NT2/D1 (cell line): ENCODE measurements at regions not wholly inside any gene's neighbourhood (a gene's known extent, or its start where the extent isn't known, plus 50 kb on each side); places are given as distances from the start of the nearest gene placed in this dataset.

ENCODE experiments used
- DNase-seq: peaks from one replicate; pipeline ENCODE4 v3.0.0-alpha.2; 2011; ENCODE audit warnings: low read depth, low spot score
- H3K27me3 ChIP-seq: 2 replicates; pipeline ENCODE4 v1.6.0; 2011; ENCODE audit warnings: mild to moderate bottlenecking; ENCODE audit not compliant: insufficient read length, insufficient read depth
- H3K36me3 ChIP-seq: 2 replicates; pipeline ENCODE4 v1.6.1; 2011; ENCODE audit warnings: mild to moderate bottlenecking, low read length, mixed read lengths; ENCODE audit not compliant: insufficient read depth, insufficient read length
- H3K4me1 ChIP-seq: 2 replicates; pipeline ENCODE4 v1.5.1; 2011; ENCODE audit not compliant: insufficient read depth, insufficient read length
- H3K4me3 ChIP-seq: 2 replicates; pipeline ENCODE4 v1.5.1; 2011; ENCODE audit warnings: low read depth; ENCODE audit not compliant: insufficient read length
- H3K9ac ChIP-seq: 2 replicates; pipeline ENCODE4 v1.6.0; 2011; ENCODE audit warnings: low read depth; ENCODE audit not compliant: insufficient read length
- H3K9me3 ChIP-seq: 2 replicates; pipeline ENCODE4 v1.5.1; 2011; ENCODE audit warnings: mild to moderate bottlenecking, low read length; ENCODE audit not compliant: insufficient read depth
- SUZ12 ChIP-seq: IDR thresholded peaks from 2 replicates; pipeline ENCODE4 v1.6.1; 2011; ENCODE audit not compliant: insufficient read length, insufficient read depth; ENCODE audit errors: extremely low read depth
- YY1 ChIP-seq: IDR thresholded peaks from 2 replicates; pipeline ENCODE4 v1.6.1; 2011; ENCODE audit not compliant: insufficient read length, insufficient read depth
- ZNF274 ChIP-seq: IDR thresholded peaks from 2 replicates; pipeline ENCODE4 v1.6.1; 2011; ENCODE audit warnings: mild to moderate bottlenecking, low read depth, low read length

DNA sequence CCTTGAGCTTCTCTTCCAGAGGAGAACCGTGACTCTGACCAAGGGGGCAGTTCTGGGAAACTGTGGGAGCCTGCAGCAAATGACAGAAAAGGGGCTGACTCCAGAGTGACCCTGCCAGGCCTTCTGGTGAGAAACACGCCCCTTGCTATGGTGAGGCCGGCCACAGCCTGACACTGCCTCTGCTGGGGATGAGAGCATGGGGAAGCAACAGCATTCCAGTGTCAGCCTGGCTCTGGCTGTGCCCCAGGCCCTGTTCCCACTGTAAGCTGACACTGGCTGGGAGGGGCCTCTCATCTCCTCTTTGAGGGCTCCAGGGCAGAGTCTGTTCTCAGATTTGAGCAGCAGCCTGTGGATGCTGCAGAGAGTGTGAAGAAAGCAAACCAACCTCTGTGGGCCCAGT, 180.0 kb upstream of the IL12B start:
- Histone ChIP-seq H3K9me3 (no peaks in the 10 kb centered on the region), H3K4me3 (no peak overlapping the region), H3K9ac (no peak overlapping the region), H3K4me1 (no peaks in the 10 kb centered on the region), H3K27me3 (no peaks in the 10 kb centered on the region), H3K36me3 (no peaks in the 10 kb centered on the region)
- peak; percentile 85 for DNase-seq
- TF ChIP-seq ZNF274 (no peak), SUZ12 (no peak), YY1 (no peak)

DNA sequence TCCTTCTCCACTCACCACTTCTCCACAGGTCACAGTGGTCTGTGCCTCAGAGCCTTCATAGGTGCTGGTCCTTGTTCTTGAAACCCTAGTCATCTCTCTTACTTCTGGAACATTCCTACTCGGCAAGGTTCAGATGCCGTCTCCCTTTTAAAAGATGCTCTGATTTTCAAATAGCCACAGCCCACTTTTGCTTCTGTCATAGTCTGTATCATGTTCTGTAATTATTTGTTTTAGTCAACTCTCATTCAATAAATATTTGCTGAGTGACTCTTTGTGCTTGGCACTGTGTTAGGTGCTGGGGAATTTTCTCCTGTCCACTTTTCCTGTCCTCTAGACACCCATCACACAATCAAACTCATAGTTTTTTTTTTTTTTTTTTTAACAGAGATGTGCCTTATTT, 181.3 kb upstream of the IL12B start:
- Histone ChIP-seq H3K9ac (no peak overlapping the region), H3K4me1 (no peaks in the 10 kb centered on the region), H3K36me3 (no peaks in the 10 kb centered on the region), H3K27me3 (no peaks in the 10 kb centered on the region), H3K4me3 (no peak overlapping the region), H3K9me3 (no peaks in the 10 kb centered on the region)
- TF ChIP-seq YY1 (no peak), ZNF274 (no peak), SUZ12 (no peak)
- DNase-seq = no peak

DNA sequence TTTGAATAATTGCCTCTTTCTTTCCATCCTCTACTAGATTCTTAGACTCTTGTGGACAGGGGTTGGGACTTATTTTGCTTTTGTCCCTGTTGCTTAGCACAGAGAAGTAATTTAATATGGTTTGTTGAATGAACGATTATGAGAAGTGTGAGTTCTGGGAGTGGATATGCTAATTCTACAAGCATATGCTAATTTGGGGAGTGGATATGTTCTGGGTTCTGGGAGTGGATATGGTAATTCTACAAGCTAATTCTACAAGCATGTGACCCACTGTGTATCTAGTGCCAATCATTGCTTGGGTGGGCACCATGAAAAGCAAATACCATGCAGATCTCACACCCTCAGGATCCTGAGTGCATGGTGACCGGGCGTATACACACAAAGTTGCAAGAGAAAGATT, 181.8 kb upstream of the IL12B start:
- TF ChIP-seq ZNF274 (no peak), YY1 (no peak), SUZ12 (no peak)

DNA sequence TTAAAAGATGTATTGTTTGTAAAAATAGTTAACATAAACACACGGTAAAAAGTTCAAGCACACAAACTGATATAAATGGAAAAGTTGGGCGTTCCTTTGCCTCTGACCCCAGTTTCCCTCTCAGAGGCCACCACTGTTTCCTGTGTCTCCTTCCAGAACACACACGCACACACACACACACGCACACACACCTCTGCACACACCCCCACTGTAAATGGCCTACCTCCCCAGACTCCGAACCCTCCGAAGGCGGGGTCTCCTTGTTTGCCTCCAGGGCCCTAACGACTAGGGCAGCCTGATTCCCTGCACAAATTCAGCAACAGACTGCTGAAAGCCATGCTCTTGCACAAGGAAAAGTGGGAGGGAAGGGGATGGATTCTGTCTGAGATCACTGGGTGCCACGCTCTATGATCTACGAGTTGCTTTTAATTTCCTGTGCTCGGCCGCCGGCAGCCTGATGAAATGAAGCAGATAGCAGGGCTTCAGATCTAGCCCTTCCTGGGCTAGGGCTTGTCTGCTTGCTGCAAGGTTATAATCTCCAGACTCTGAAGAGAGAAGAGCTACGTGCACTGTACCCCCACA, 184.0 kb upstream of the IL12B start:
- no peak for DNase-seq
- Histone ChIP-seq H3K36me3 (no peaks in the 10 kb centered on the region), H3K9ac (no peak overlapping the region), H3K27me3 (no peaks in the 10 kb centered on the region), H3K4me3 (no peak overlapping the region), H3K4me1 (no peaks in the 10 kb centered on the region), H3K9me3 (no peaks in the 10 kb centered on the region)
- TF ChIP-seq YY1 = no peak
- no peak for TF ChIP-seq SUZ12
- no peak for TF ChIP-seq ZNF274

More for the DNA sequence above, 181.8 kb upstream of the IL12B start:
- DNase-seq = no peak
- H3K27me3 ChIP-seq = no peaks in the 10 kb centered on the region
- H3K36me3 ChIP-seq = no peaks in the 10 kb centered on the region
- H3K4me1 ChIP-seq = no peaks in the 10 kb centered on the region
- H3K9ac ChIP-seq = no peak overlapping the region
- no peaks in the 10 kb centered on the region for H3K9me3 ChIP-seq
- no peak overlapping the region for H3K4me3 ChIP-seq

DNA sequence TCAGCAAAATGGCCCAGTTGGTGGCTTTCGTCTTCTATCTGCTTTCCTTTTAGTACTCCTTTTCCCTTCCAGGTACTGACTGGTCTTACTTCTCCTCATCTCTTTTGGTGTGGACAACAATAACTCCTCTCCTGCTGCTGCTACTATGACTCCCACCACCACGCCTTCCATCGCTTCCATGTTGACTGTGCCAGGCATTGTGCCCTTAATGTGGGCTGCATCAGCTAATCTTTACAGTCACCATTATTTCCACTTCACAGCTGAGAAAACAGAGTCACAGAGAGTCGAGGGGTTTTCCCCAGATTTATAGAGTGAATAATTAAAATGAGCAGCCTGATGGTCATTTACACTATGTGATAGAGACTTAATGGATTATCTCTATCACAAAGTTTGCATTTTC, 184.9 kb upstream of the IL12B start:
- DNase-seq = no peak
- Histone ChIP-seq H3K4me3 (no peak overlapping the region), H3K9me3 (no peaks in the 10 kb centered on the region), H3K9ac (no peak overlapping the region), H3K36me3 (no peaks in the 10 kb centered on the region), H3K27me3 (no peaks in the 10 kb centered on the region), H3K4me1 (no peaks in the 10 kb centered on the region)
- TF ChIP-seq YY1 (no peak), ZNF274 (no peak), SUZ12 (no peak)

DNA sequence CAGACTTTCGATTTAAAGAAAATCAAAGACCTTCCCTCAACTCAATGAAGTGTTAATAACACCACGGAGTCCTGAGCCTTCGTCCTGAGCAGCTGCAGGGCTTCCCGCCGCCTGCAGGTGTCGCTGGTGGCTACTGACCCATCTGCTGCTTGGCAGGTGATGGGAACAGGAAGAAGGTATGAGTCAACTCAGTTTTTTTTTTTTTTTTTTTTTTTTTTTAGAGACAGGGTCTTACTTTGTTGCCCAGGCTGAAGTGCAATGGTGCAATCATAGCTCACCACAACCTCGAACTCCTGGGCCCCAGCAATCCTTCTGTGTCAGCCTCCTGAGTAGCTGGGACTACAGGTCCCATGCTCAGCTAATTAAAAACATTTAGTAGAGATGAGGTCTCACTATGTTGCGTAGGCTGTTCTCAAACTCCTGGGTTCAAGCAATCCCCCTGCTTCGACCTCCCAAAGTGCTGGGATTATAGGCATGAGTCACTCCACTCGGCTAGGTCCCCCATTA, 185.7 kb upstream of the IL12B start:
- no peaks in the 10 kb centered on the region for H3K9me3 ChIP-seq
- H3K4me3 ChIP-seq = no peak overlapping the region
- TF ChIP-seq SUZ12 (no peak), YY1 (no peak), ZNF274 (no peak)
- peak; percentile 49 for DNase-seq
- H3K9ac ChIP-seq = no peak overlapping the region
- no peaks in the 10 kb centered on the region for H3K36me3 ChIP-seq
- no peaks in the 10 kb centered on the region for H3K27me3 ChIP-seq
- no peaks in the 10 kb centered on the region for H3K4me1 ChIP-seq

DNA sequence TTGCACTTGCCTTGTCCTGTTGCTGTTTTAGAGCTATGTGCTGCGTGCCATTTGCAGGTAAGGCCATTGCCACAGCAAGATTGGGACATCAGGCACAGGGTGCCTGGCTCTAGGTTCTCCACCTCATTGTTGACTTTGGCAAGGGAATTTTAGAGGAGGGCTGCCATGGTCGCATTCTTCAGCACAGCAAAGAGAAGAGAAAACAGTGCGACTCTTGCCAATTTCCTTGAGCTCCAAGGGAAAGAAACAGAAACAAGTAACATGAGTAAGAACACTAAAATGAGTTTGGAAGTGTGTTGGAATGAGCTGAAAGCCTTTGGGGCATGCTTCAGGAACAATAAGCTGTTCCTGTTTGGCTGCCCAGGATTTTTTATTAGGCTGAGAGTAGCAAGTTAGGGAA, 188.1 kb upstream of the IL12B start:
- no peaks in the 10 kb centered on the region for H3K27me3 ChIP-seq
- TF ChIP-seq ZNF274 (no peak), YY1 (no peak), SUZ12 (no peak)
- DNase-seq = no peak
- no peaks in the 10 kb centered on the region for H3K36me3 ChIP-seq
- no peak overlapping the region for H3K9ac ChIP-seq
- no peak overlapping the region for H3K4me3 ChIP-seq
- H3K9me3 ChIP-seq = no peaks in the 10 kb centered on the region
- no peaks in the 10 kb centered on the region for H3K4me1 ChIP-seq

DNA sequence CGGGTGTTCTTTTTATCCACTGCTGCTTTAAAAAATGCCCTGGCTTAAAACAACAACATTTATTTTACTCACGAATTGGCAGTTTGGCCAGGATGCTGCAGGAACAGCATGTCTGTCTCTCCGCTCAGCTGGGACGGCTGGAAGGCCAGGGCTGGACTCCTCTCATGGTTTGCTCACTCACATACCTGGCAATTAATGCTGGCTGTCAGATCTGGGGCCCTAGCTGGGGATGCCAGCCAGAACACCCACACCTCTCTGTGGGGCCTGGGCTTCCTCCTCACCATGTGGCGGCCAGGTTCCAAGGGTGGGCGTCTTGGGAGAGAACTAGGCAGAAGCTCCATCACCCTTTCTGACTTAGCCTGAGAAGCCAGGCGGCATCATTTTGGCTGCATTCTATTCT, 189.1 kb upstream of the IL12B start:
- Histone ChIP-seq H3K36me3 (no peaks in the 10 kb centered on the region), H3K4me3 (no peak overlapping the region), H3K4me1 (no peaks in the 10 kb centered on the region), H3K9me3 (no peaks in the 10 kb centered on the region), H3K9ac (no peak overlapping the region), H3K27me3 (no peaks in the 10 kb centered on the region)
- TF ChIP-seq YY1 (no peak), ZNF274 (no peak), SUZ12 (no peak)
- DNase-seq = no peak
